ENCODE measurements at regions not wholly inside any gene's neighbourhood (a gene's known extent, or its start where the extent isn't known, plus 50 kb on each side); places are given as distances from the start of the nearest gene placed in this dataset.

DNA sequence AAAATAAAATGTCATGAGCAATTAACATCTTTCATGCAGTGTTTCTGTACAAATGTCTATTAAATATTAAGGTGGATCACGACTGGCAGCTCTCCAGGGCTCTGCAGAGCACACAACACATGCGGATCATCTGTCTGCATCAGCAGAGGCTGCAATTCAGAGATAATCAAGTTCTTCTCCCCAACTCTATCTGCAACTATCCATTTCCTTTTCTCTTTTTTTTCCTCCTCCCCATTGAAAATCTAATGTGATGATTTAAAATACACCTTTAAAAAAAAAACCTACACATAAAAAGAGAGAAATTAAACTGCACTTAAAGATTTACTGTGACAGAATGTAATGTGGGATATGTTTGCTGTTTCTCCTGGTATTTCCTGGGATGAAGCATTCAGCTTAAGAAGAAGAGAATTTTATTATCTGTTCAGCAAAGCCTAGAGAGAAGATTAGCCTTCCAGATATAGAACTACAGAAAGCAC, 352.6 kb upstream of the CCDC54 start:
- ATAC-seq, result no peak
- H3K9me3 ChIP-seq, result no peaks in the 10 kb centered on the region
- TF ChIP-seq, protein P1, sequence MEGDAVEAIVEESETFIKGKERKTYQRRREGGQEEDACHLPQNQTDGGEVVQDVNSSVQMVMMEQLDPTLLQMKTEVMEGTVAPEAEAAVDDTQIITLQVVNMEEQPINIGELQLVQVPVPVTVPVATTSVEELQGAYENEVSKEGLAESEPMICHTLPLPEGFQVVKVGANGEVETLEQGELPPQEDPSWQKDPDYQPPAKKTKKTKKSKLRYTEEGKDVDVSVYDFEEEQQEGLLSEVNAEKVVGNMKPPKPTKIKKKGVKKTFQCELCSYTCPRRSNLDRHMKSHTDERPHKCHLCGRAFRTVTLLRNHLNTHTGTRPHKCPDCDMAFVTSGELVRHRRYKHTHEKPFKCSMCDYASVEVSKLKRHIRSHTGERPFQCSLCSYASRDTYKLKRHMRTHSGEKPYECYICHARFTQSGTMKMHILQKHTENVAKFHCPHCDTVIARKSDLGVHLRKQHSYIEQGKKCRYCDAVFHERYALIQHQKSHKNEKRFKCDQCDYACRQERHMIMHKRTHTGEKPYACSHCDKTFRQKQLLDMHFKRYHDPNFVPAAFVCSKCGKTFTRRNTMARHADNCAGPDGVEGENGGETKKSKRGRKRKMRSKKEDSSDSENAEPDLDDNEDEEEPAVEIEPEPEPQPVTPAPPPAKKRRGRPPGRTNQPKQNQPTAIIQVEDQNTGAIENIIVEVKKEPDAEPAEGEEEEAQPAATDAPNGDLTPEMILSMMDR (IDR thresholded peaks at IDR 0.05 in 4 of 5, conservative IDR thresholded peaks at IDR 0.05 in 1 of 5), result no peak
- in situ Hi-C loops (cut with MboI; ENCODE audit: low sequenced_read_pairs in 4 of 4), result no loop called here
- no peak for DNase-seq
- no peaks in the 10 kb centered on the region for H3K36me3 ChIP-seq
- H3K4me3 ChIP-seq, result no peak overlapping the region
- H3K27ac ChIP-seq, result no peak overlapping the region
- intact Hi-C loops (cut with DNase I; ENCODE audit: low total_unique reads), result no loop called here
- H3K4me1 ChIP-seq, result no peaks in the 10 kb centered on the region
- no peaks in the 10 kb centered on the region for H3K27me3 ChIP-seq

DNA sequence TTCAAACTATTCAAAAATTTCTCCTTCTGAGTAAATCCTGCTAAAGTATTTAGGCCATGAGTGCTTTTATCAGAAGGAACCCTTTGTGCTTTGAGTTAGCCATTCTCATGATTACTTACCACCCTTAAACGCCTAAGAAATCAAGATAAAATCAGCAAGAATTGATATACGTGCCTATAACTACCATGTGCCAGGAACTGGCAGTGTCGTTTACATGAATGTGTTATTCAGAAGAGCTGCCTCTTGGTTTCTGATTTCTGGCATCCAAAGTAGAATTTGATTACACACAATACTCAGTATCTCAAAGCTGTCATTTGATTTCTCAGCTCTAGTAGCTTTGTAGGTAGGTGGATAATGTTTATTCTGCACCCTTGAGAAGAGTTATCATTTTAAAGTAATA, 351.3 kb upstream of the CCDC54 start:
- Histone ChIP-seq H3K36me3 (no peaks in the 10 kb centered on the region), H3K4me1 (no peaks in the 10 kb centered on the region), H3K27ac (no peak overlapping the region), H3K4me3 (no peak overlapping the region), H3K9me3 (no peaks in the 10 kb centered on the region), H3K27me3 (no peaks in the 10 kb centered on the region)
- ATAC-seq (no peak), DNase-seq (no peak)
- in situ Hi-C loops (cut with MboI; ENCODE audit: low sequenced_read_pairs in 4 of 4) (no loop called here), intact Hi-C loops (cut with DNase I; ENCODE audit: low total_unique reads) (no loop called here)
- TF ChIP-seq POLR2A (IDR thresholded peaks at IDR 0.05), result no peak
- TF ChIP-seq, protein P1 (IDR thresholded peaks at IDR 0.05 in 4 of 5, conservative IDR thresholded peaks at IDR 0.05 in 1 of 5), result no peak

DNA sequence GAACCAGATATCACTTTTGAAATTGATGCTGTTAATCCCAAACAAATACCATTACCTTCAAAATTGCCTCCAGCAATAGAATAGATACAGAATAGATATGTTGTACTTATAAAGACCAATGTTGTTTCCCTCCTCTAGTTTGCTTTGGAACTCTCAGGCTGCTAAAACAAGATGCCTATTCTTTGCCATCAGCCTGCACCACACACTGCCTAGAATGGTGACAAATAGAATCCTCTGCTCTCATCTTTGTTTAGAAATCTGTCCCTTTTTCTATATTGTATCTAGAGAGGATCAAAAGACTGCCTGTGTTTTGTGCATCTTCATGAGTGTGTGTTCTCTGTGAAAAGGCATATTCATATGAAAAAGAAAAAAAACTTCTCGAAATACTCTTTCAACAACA, 349.2 kb upstream of the CCDC54 start:
- Histone ChIP-seq H3K27ac (no peak overlapping the region), H3K36me3 (no peaks in the 10 kb centered on the region), H3K27me3 (no peaks in the 10 kb centered on the region), H3K9me3 (no peaks in the 10 kb centered on the region), H3K4me1 (no peaks in the 10 kb centered on the region), H3K4me3 (no peak overlapping the region)
- DNase-seq, result no peak
- no peak for ATAC-seq
- in situ Hi-C loops (cut with MboI; ENCODE audit: low sequenced_read_pairs in 4 of 4), result no loop called here
- TF ChIP-seq POLR2A (IDR thresholded peaks at IDR 0.05), result no peak
- TF ChIP-seq, protein P1 (IDR thresholded peaks at IDR 0.05 in 4 of 5, conservative IDR thresholded peaks at IDR 0.05 in 1 of 5), result no peak
- intact Hi-C loops (cut with DNase I; ENCODE audit: low total_unique reads), result no loop called here

DNA sequence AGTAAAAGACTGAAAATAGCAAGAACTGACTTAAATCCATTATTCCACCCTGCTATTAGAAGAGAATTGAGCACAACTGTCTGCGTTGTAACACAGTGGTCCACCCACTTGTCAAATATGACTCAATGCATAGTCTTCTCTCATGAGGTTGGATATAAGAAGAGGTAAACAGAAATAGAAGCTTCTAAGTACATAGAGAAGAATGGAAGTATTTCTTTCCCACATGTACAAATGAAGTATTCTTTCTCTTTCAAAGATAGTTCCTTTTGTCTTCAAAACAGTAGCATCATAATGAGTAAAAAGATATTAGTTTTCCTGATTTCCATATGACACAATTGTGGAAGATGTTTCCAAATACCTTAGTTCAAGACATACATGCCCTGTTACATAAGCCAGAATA, 348.6 kb upstream of the CCDC54 start:
- in situ Hi-C loops (cut with MboI; ENCODE audit: low sequenced_read_pairs in 4 of 4) (no loop called here), intact Hi-C loops (cut with DNase I; ENCODE audit: low total_unique reads) (no loop called here)
- Histone ChIP-seq H3K9me3 (no peaks in the 10 kb centered on the region), H3K27ac (no peak overlapping the region), H3K36me3 (no peaks in the 10 kb centered on the region), H3K4me3 (no peak overlapping the region), H3K4me1 (no peaks in the 10 kb centered on the region), H3K27me3 (no peaks in the 10 kb centered on the region)
- DNase-seq (no peak), ATAC-seq (no peak)
- TF ChIP-seq, protein P1 (IDR thresholded peaks at IDR 0.05 in 4 of 5, conservative IDR thresholded peaks at IDR 0.05 in 1 of 5), result no peak
- no peak for TF ChIP-seq POLR2A (IDR thresholded peaks at IDR 0.05)

DNA sequence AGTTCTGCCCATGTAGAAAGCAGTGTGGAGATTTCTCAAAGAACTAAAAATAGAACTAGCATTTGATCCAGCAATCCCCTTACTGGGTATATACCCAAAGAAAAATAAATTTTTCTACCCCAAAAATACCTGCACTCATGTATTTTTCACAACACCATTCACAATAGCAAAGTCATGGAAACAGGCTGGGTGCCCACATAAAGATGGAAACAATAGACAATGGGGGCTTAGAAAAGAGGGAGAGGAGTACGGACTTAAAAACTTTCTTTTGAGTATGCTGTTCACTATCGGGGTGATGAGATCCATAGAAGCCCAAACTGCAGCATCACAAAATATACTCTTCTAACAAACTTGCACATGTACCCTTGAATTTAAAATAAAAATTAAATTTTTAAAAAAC, 345.1 kb upstream of the CCDC54 start:
- no peak overlapping the region for H3K4me3 ChIP-seq
- no peaks in the 10 kb centered on the region for H3K4me1 ChIP-seq
- H3K27me3 ChIP-seq, result no peaks in the 10 kb centered on the region
- intact Hi-C loops (cut with DNase I; ENCODE audit: low total_unique reads), result no loop called here
- no peaks in the 10 kb centered on the region for H3K36me3 ChIP-seq
- TF ChIP-seq, protein P1 (IDR thresholded peaks at IDR 0.05 in 4 of 5, conservative IDR thresholded peaks at IDR 0.05 in 1 of 5), result no peak
- no peak for TF ChIP-seq POLR2A (IDR thresholded peaks at IDR 0.05)
- in situ Hi-C loops (cut with MboI; ENCODE audit: low sequenced_read_pairs in 4 of 4), result no loop called here
- no peaks in the 10 kb centered on the region for H3K9me3 ChIP-seq
- no peak for ATAC-seq
- DNase-seq, result no peak
- H3K27ac ChIP-seq, result no peak overlapping the region
